Prostate gland (tissue), 2 donors: ENCODE measurements at regions not wholly inside any gene's neighbourhood (a gene's known extent, or its start where the extent isn't known, plus 50 kb on each side); places are given as distances from the start of the nearest gene placed in this dataset.

ENCODE experiments used
- CTCF ChIP-seq, 4 experiments: fragments of 200-600 bp in 2 of 4; fragments of 450-650 bp in 2 of 4; sonication (generic) in 2 of 4; IDR thresholded peaks; 1 replicate in 3 of 4; 2 replicates in 1 of 4; pipeline ENCODE4 v1.5.1; 2016 to 2019; ENCODE audit warnings: antibody characterized with exemption in 4 of 4, mild to moderate bottlenecking in 2 of 4, moderate library complexity in 2 of 4
- POLR2A ChIP-seq: fragments of 450-650 bp; IDR thresholded peaks from one replicate; pipeline ENCODE4 v1.6.1; 2016; ENCODE audit warnings: antibody characterized with exemption, mild to moderate bottlenecking

GRCh38 chr9:12968093-12968492 lies 193.3 kb downstream of the LURAP1L start:
- TF ChIP-seq CTCF (IDR thresholded peaks at IDR 0.05): no peak
- TF ChIP-seq POLR2A: no peak
